Neural cell (in vitro differentiated cells): ENCODE measurements at regions not wholly inside any gene's neighbourhood (a gene's known extent, or its start where the extent isn't known, plus 50 kb on each side); places are given as distances from the start of the nearest gene placed in this dataset.

ENCODE experiments used
- H2AFZ ChIP-seq: fragments of 200-600, 300-800 bp; sonication (generic), shearing (Covaris generic); 2 replicates; pipeline ENCODE4 v1.6.0; 2014; ENCODE audit warnings: low read depth, mild to moderate bottlenecking, antibody characterized with exemption, low read length, moderate library complexity
- H3F3A ChIP-seq: fragments of 200-600 bp; shearing (Covaris generic); 2 replicates; pipeline ENCODE4 v1.6.1; 2016; ENCODE audit warnings: mild to moderate bottlenecking, moderate library complexity, mixed read lengths, antibody characterized with exemption, low read length; ENCODE audit not compliant: insufficient read depth, poor library complexity, severe bottlenecking
- H3K27ac ChIP-seq: fragments of 200-600, 300-800 bp; sonication (generic), shearing (Covaris generic); 2 replicates; pipeline ENCODE4 v1.5.1; 2014; ENCODE audit warnings: mild to moderate bottlenecking, low read length, moderate library complexity
- H3K27me3 ChIP-seq: fragments of 300-800, 200-600 bp; sonication (generic), shearing (Covaris generic); 2 replicates; pipeline ENCODE4 v1.6.0; 2014; ENCODE audit warnings: mild to moderate bottlenecking, low read depth, low read length, moderate library complexity; ENCODE audit not compliant: insufficient read depth
- H3K36me3 ChIP-seq: fragments of 300-800, 200-600 bp; sonication (generic), shearing (Covaris generic); 2 replicates; pipeline ENCODE4 v1.5.1; 2014; ENCODE audit warnings: mild to moderate bottlenecking, antibody characterized with exemption, low read length, moderate library complexity; ENCODE audit not compliant: insufficient read depth
- H3K4me2 ChIP-seq: fragments of 300-800, 200-600 bp; sonication (generic), shearing (Covaris generic); 2 replicates; pipeline ENCODE4 v1.6.0; 2014; ENCODE audit warnings: mild to moderate bottlenecking, low read length
- H3K4me3 ChIP-seq: fragments of 300-800, 200-600 bp; sonication (generic), shearing (Covaris generic); 2 replicates; pipeline ENCODE4 v1.5.1; 2014; ENCODE audit warnings: mild to moderate bottlenecking, low read length, moderate library complexity
- H3K79me2 ChIP-seq: fragments of 200-600 bp; shearing (Covaris generic); replicated peaks from 2 replicates; pipeline ENCODE4 v1.6.0; 2014; ENCODE audit warnings: mild to moderate bottlenecking, low read length, moderate library complexity; ENCODE audit not compliant: insufficient read depth
- H3K9ac ChIP-seq: fragments of 300-800, 200-600 bp; sonication (generic), shearing (Covaris generic); 2 replicates; pipeline ENCODE4 v1.6.1; 2016; ENCODE audit warnings: mild to moderate bottlenecking, low read length, mixed read lengths
- H3K9me2 ChIP-seq: fragments of 200-600 bp; shearing (Covaris generic); 2 replicates; pipeline ENCODE4 v1.6.1; 2016; ENCODE audit warnings: mild to moderate bottlenecking, low read length, mixed read lengths; ENCODE audit not compliant: insufficient read depth
- H3K9me3 ChIP-seq: fragments of 200-600, 300-800 bp; sonication (generic), shearing (Covaris generic); 2 replicates; pipeline ENCODE4 v1.6.1; 2016; ENCODE audit warnings: mild to moderate bottlenecking, mixed run types, low read length, moderate library complexity, mixed read lengths
- H4K20me1 ChIP-seq: fragments of 200-600 bp; shearing (Covaris generic); 2 replicates; pipeline ENCODE4 v1.6.1; 2016; ENCODE audit warnings: mild to moderate bottlenecking, mixed run types; ENCODE audit not compliant: insufficient read depth
- CTCF ChIP-seq: fragments of 450-650 bp; IDR thresholded peaks from 2 replicates; pipeline ENCODE4 v1.5.1; 2014; ENCODE audit warnings: antibody characterized with exemption, mild to moderate bottlenecking, moderate library complexity; ENCODE audit not compliant: poor library complexity, severe bottlenecking
- EP300 ChIP-seq: fragments of 450-650 bp; conservative IDR thresholded peaks from 2 replicates; pipeline ENCODE4 v1.6.1; 2014; ENCODE audit warnings: antibody characterized with exemption, mild to moderate bottlenecking, moderate library complexity; ENCODE audit not compliant: poor library complexity, severe bottlenecking
- EZH2 ChIP-seq: fragments of 200-600, 300-800 bp; shearing (Covaris generic), sonication (generic); IDR thresholded peaks from 2 replicates; pipeline ENCODE4 v1.6.1; 2014; ENCODE audit warnings: antibody characterized with exemption, low read length, borderline replicate concordance, mild to moderate bottlenecking; ENCODE audit not compliant: insufficient read depth, poor library complexity, severe bottlenecking
- MXI1 ChIP-seq: fragments of 450-650 bp; conservative IDR thresholded peaks from 2 replicates; pipeline ENCODE4 v1.6.1; 2014; ENCODE audit warnings: antibody characterized with exemption, mild to moderate bottlenecking; ENCODE audit not compliant: poor library complexity, severe bottlenecking
- POLR2AphosphoS5 ChIP-seq: IDR thresholded peaks from 2 replicates; pipeline ENCODE4 v1.6.1; 2012
- RAD21 ChIP-seq: fragments of 450-650 bp; conservative IDR thresholded peaks from 2 replicates; pipeline ENCODE4 v1.6.1; 2014; ENCODE audit warnings: antibody characterized with exemption, mild to moderate bottlenecking, moderate library complexity
- REST ChIP-seq: IDR thresholded peaks from 2 replicates; pipeline ENCODE4 v1.6.1; 2012; ENCODE audit warnings: borderline replicate concordance
- SMC3 ChIP-seq: fragments of 450-650 bp; conservative IDR thresholded peaks from 2 replicates; pipeline ENCODE4 v1.6.1; 2014; ENCODE audit warnings: antibody characterized with exemption, mild to moderate bottlenecking, moderate library complexity; ENCODE audit not compliant: poor library complexity
- TAF1 ChIP-seq: IDR thresholded peaks from 2 replicates; pipeline ENCODE4 v1.6.1; 2012; ENCODE audit warnings: low read depth

- Histone ChIP-seq H3K36me3 (no peaks in the 10 kb centered on the region), H4K20me1 (no peaks in the 10 kb centered on the region), H3K79me2 (no peaks in the 10 kb centered on the region), H3F3A (no peaks in the 10 kb centered on the region), H3K9me2 (no peaks in the 10 kb centered on the region), H2AFZ (no peak overlapping the region), H3K9me3 (peaks cover 4% of the 10 kb centered on the region), H3K27ac (no peak overlapping the region), H3K27me3 (no peaks in the 10 kb centered on the region), H3K4me2 (no peak overlapping the region), H3K4me3 (no peak overlapping the region), H3K9ac (no peak overlapping the region)
- TF ChIP-seq CTCF (no peak), EZH2 (no peak), SMC3 (no peak), EP300 (no peak), POLR2AphosphoS5 (no peak), MXI1 (no peak), RAD21 (no peak), REST (no peak), TAF1 (no peak)
Measured at GRCh38 chr2:11065833-11066485, 89.3 kb upstream of the SLC66A3 start.

- no peaks in the 10 kb centered on the region for H3F3A ChIP-seq
- H3K27me3 ChIP-seq, result no peaks in the 10 kb centered on the region
- H3K9me2 ChIP-seq, result no peaks in the 10 kb centered on the region
- no peak overlapping the region for H2AFZ ChIP-seq
- H3K9me3 ChIP-seq, result no peaks in the 10 kb centered on the region
- no peaks in the 10 kb centered on the region for H3K79me2 ChIP-seq
- H4K20me1 ChIP-seq, result no peaks in the 10 kb centered on the region
- no peak overlapping the region for H3K4me2 ChIP-seq
- H3K27ac ChIP-seq, result no peak overlapping the region
- H3K9ac ChIP-seq, result no peak overlapping the region
- H3K4me3 ChIP-seq, result no peak overlapping the region
- no peak for TF ChIP-seq SMC3
- no peak for TF ChIP-seq TAF1
- TF ChIP-seq EP300, result no peak
- TF ChIP-seq REST, result no peak
- no peak for TF ChIP-seq MXI1
- no peak for TF ChIP-seq EZH2
- TF ChIP-seq POLR2AphosphoS5, result no peak
- TF ChIP-seq RAD21, result no peak
- TF ChIP-seq CTCF, result no peak
- H3K36me3 ChIP-seq, result no peaks in the 10 kb centered on the region
Measured at GRCh38 chr2:11067221-11068078, 87.8 kb upstream of the SLC66A3 start.
